ENCODE measurements at regions not wholly inside any gene's neighbourhood (a gene's known extent, or its start where the extent isn't known, plus 50 kb on each side); places are given as distances from the start of the nearest gene placed in this dataset.

DNA sequence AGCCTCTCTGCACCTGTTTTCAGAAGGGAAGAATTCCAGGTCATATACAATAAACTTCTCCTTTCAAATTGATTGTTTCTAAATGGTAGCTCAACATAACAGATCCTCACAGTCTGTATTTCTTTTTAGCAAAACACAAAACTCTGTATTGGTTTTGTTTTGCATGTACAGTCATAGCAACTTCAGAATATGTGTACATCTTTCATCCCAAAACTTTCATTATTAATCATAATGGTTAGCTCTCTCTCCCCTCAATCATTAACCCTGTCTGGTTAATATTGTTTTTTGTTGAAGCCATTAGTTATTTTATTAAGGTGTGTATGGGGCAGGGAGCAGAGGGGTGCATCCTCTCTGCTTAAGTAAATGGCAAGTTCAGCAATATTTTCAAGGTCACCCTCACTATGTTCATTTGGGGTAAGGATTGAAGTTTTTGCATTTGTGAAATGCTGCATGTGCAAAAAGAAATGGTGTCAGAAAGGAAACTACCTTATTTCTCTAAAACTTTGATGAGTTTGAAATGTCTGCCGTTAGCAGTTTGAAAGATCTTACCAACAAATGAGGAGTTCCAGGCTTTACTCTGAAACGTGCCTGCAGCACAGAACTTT is 136.8 kb upstream of the BTBD3 start:
- no peaks in the 10 kb centered on the region for H3K27me3 ChIP-seq
- no peak for DNase-seq
- ATAC-seq, result no peak
- peaks cover 0 to 10% (median 0%) of the 10 kb centered on the region in 12 donors for H3K4me1 ChIP-seq
- intact Hi-C loops (cut with DNase I), result no loop called here
- H3K27ac ChIP-seq, result no peak overlapping the region
- no peaks in the 10 kb centered on the region for H3K36me3 ChIP-seq
- TF ChIP-seq POLR2A (IDR thresholded peaks at IDR 0.05), result no peak
- TF ChIP-seq, protein P1, sequence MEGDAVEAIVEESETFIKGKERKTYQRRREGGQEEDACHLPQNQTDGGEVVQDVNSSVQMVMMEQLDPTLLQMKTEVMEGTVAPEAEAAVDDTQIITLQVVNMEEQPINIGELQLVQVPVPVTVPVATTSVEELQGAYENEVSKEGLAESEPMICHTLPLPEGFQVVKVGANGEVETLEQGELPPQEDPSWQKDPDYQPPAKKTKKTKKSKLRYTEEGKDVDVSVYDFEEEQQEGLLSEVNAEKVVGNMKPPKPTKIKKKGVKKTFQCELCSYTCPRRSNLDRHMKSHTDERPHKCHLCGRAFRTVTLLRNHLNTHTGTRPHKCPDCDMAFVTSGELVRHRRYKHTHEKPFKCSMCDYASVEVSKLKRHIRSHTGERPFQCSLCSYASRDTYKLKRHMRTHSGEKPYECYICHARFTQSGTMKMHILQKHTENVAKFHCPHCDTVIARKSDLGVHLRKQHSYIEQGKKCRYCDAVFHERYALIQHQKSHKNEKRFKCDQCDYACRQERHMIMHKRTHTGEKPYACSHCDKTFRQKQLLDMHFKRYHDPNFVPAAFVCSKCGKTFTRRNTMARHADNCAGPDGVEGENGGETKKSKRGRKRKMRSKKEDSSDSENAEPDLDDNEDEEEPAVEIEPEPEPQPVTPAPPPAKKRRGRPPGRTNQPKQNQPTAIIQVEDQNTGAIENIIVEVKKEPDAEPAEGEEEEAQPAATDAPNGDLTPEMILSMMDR (IDR thresholded peaks at IDR 0.05), result no peak
- no peak overlapping the region for H3K4me3 ChIP-seq
- no peaks in the 10 kb centered on the region for H3K9me3 ChIP-seq
- WGBS, 4 donors, result 77 to 88% (median 81%) methylated on average over 2 of the region's 2 CpGs

DNA sequence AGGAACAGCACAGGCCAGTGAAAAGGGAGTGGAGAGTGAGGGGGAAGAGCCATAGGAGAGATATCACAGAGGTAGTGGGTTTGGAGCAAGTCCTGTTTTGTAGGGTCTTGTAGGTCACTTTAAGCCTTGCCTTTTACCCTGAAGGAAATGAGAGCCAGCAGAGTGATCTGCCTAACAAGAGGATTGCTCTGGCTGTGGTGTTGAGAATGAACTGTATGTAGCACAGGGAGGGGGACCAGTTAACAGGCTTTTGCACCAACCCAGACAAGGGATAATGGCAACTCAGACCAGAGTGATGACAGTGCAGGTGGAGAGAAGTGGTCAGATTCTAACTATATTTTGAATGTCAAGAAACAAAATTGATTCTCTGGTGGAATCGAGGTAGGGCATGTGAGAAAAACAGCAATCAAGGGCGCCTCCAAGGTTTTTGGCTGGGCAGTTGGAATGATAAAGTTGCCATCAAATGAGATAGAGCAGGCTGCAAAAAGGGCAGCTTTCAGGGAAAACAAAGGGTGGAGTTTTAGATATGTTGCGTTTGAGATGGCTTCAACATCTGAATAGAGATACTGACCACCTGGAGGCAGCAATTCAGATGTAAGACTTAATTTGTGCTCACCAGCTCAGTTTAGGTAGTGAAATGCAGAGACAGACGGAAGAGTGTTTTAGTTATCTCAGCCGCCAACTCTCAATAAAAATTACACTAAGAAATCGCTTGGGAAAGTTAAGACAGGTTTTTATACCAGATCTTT is 134.4 kb upstream of the BTBD3 start:
- ATAC-seq (no peak), DNase-seq (no peak)
- no peak overlapping the region for H3K27ac ChIP-seq
- 76 to 81% (median 77%) methylated on average over 6 of the region's 6 CpGs for WGBS, 4 donors
- no peak overlapping the region for H3K4me3 ChIP-seq
- intact Hi-C loops (cut with DNase I), result no loop called here
- H3K27me3 ChIP-seq, result no peaks in the 10 kb centered on the region
- TF ChIP-seq, protein P1 (IDR thresholded peaks at IDR 0.05), result no peak
- TF ChIP-seq POLR2A (IDR thresholded peaks at IDR 0.05), result no peak
- peaks cover 0 to 8% (median 0%) of the 10 kb centered on the region in 12 donors for H3K4me1 ChIP-seq
- H3K9me3 ChIP-seq, result no peaks in the 10 kb centered on the region
- no peaks in the 10 kb centered on the region for H3K36me3 ChIP-seq

DNA sequence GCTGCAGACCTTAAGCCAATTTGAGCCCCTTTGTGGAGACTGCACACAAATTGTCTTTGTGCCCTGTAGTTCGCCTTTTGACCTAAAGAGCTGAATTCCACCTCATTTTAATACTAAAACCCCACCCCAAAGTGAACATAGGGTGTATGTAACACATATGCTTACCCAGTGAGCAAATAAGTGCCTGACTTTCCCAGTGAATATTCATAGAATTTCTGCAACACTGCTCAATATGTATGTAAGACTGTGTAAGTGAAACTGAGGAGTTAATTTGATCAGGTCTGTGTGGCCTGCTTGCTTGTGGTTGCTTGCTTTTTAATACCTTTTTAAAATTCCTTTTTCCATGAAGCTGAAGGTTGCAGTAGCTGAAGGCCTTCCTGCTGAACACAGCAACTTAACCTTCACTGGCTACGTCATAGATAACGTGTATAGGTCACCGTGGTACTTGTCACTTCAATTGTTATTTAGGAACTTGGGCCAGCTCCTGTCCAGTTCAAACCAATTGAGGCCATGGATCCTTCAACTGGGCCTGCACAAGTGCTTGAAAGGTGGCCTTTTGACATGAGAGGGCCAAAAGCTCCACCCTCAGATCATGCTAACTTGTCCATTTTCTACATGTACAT is 131.7 kb upstream of the BTBD3 start:
- intact Hi-C loops (cut with DNase I), result no loop called here
- Histone ChIP-seq H3K27ac (no peak overlapping the region), H3K4me1 (no peaks in the 10 kb centered on the region), H3K4me3 (no peak overlapping the region), H3K36me3 (no peaks in the 10 kb centered on the region), H3K27me3 (no peaks in the 10 kb centered on the region), H3K9me3 (no peaks in the 10 kb centered on the region)
- DNase-seq (no peak), ATAC-seq (no peak)
- 70 to 86% (median 72%) methylated on average over 4 of the region's 4 CpGs for WGBS, 4 donors
- TF ChIP-seq, protein P1 (IDR thresholded peaks at IDR 0.05), result no peak
- no peak for TF ChIP-seq POLR2A (IDR thresholded peaks at IDR 0.05)

DNA sequence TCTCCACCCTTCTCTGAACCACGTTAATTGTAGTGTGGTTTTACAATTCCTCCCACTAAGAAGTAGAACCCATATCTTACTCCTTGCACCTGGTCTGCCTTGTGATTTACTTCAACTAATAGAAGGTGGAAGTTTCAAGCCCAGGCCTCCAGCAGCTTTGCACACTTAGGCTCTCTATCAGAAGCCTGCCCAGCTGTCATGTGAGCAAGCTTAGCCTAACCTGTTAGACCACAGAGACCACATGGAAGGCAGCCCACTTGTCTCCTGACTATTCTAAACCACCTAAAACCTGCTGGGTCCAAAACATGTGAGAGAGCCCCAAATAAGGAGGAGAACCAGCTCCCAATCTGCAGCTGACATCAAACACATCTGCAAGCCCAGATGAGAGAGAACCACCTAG is 127.6 kb upstream of the BTBD3 start:
- intact Hi-C loops (cut with DNase I), result no loop called here
- no peak overlapping the region for H3K27ac ChIP-seq
- no peak for TF ChIP-seq POLR2A (IDR thresholded peaks at IDR 0.05)
- TF ChIP-seq, protein P1 (IDR thresholded peaks at IDR 0.05), result no peak
- no peaks in the 10 kb centered on the region for H3K4me1 ChIP-seq
- no peaks in the 10 kb centered on the region for H3K36me3 ChIP-seq
- no peaks in the 10 kb centered on the region for H3K9me3 ChIP-seq
- 71 to 91% (median 84%) methylated on average over 1 of the region's 1 CpG for WGBS, 4 donors
- DNase-seq (no peak), ATAC-seq (no peak)
- no peaks in the 10 kb centered on the region for H3K27me3 ChIP-seq
- H3K4me3 ChIP-seq, result no peak overlapping the region
